BLaER1 treated with 17β-estradiol and CSF1 and Interleukin-3, amounts not matched to agents 10 nM and 100 nM (cell line): ENCODE measurements at regions not wholly inside any gene's neighbourhood (a gene's known extent, or its start where the extent isn't known, plus 50 kb on each side); places are given as distances from the start of the nearest gene placed in this dataset.

Experiments used
- H3K27ac ChIP-seq, 11 experiments: shearing (Covaris generic); formaldehyde crosslinking; 2 replicates each; pipeline ENCODE4 v1.8.1; 2022
- H3K27me3 ChIP-seq, 11 experiments: shearing (Covaris generic); formaldehyde crosslinking; 2 replicates each; pipeline ENCODE4 v1.8.1; 2022
- H3K36me3 ChIP-seq, 11 experiments: shearing (Covaris generic); formaldehyde crosslinking; 2 replicates each; pipeline ENCODE4 v1.8.1; 2022
- H3K4me1 ChIP-seq, 10 experiments: shearing (Covaris generic); formaldehyde crosslinking; 2 replicates each; pipeline ENCODE4 v1.8.1; 2022
- H3K4me2 ChIP-seq, 11 experiments: shearing (Covaris generic); formaldehyde crosslinking; 2 replicates each; pipeline ENCODE4 v1.8.1; 2022
- H3K4me3 ChIP-seq, 10 experiments: shearing (Covaris generic); formaldehyde crosslinking; 2 replicates each; pipeline ENCODE4 v1.8.1; 2022
- H3K9ac ChIP-seq, 11 experiments: shearing (Covaris generic); formaldehyde crosslinking; 2 replicates each; pipeline ENCODE4 v1.8.1; 2022
- H3K9me3 ChIP-seq, 11 experiments: shearing (Covaris generic); formaldehyde crosslinking; replicated peaks in 1 of 11; 2 replicates each; pipeline ENCODE4 v1.8.1; 2022
- H4K20me1 ChIP-seq, 11 experiments: shearing (Covaris generic); formaldehyde crosslinking; 2 replicates each; pipeline ENCODE4 v1.8.1; 2022
- Cebpa-rat ChIP-seq, 11 experiments: shearing (Covaris generic); IDR thresholded peaks; 2 replicates each; pipeline ENCODE4 v1.8.1; 2022

GRCh38 chr3:127339016-127339415 lies 51.2 kb upstream of the PRR20G start:
- H3K4me2 ChIP-seq: no peak overlapping the region
- H4K20me1 ChIP-seq: no peaks in the 10 kb centered on the region
- H3K4me3 ChIP-seq: no peak overlapping the region
- no peaks in the 10 kb centered on the region for H3K27me3 ChIP-seq
- no peak overlapping the region for H3K9ac ChIP-seq
- H3K36me3 ChIP-seq: no peaks in the 10 kb centered on the region
- H3K9me3 ChIP-seq: peaks cover 7 to 19% (median 11%) of the 10 kb centered on the region in 11 experiments; a peak in 21 of 22 replicates
- no peak overlapping the region for H3K27ac ChIP-seq
- no peaks in the 10 kb centered on the region for H3K4me1 ChIP-seq
- TF ChIP-seq Cebpa-rat (IDR thresholded peaks at IDR 0.05): no peak

- no peak for TF ChIP-seq Cebpa-rat (IDR thresholded peaks at IDR 0.05)
- Histone ChIP-seq H4K20me1 (no peaks in the 10 kb centered on the region), H3K27ac (no peak overlapping the region), H3K4me2 (no peak overlapping the region), H3K9ac (no peak overlapping the region), H3K36me3 (no peaks in the 10 kb centered on the region), H3K9me3 (peaks cover 14 to 27% (median 19%) of the 10 kb centered on the region in 11 experiments), H3K4me3 (no peak overlapping the region), H3K4me1 (no peaks in the 10 kb centered on the region), H3K27me3 (no peaks in the 10 kb centered on the region)
Observed at GRCh38 chr3:127337911-127338531, 50.2 kb upstream of the PRR20G start.
